ENCODE measurements at regions not wholly inside any gene's neighbourhood (a gene's known extent, or its start where the extent isn't known, plus 50 kb on each side); places are given as distances from the start of the nearest gene placed in this dataset.

DNA sequence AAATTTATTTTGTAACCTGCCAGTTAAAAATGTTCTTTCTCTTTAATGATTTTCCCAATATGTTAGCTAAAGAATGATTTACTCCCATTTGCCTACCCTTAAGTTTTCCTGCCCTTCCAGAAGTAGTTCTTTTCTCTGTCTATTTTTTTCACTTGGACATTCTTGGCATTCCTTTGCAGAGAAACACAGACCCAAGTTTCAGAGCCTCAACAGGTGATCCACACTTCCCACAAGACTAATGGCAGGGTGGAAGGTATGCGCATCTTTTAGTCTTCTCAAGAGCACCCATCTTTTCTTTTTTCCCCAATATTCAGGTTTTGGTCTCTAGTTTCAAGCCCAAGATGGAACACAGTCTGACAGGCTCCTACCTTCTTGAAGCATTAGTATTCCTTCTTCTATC, 420.7 kb downstream of the ADAMTS20 start:
- no peak for DNase-seq (ENCODE audit: low read depth)
- H3K4me3 ChIP-seq (ENCODE audit: low read depth, low read length) = no peak overlapping the region

DNA sequence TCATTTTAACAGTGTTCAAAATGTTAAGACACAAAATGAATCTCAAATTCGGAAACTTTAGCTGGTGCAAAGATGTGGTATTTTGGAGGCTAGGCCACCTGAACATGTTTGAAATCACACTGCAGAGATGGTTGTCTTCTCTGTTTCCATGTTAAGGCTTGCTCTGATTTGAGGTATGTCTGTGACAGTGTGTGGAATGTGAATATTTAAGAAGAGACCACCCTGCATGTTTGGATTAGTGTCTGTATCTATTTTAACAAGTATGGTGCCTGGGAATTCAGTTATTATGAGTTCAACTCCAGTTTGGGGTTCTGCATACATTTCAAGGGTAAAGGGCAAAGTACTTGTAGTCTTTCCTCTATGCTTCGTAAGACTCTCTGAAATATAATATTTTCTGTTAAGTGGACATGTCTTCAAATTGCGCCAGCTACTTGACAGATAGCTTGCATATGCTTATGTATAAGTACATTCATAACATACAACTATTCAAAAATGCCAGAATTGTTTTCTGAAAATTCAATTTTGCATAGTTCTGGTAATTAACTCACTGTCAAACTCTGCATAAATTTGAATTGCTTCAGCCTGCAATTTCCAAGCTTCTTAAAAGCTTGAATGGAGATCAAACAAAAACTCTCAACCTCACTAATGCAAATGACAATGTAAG, 424.0 kb downstream of the ADAMTS20 start:
- DNase-seq (ENCODE audit: low read depth) = no peak
- no peak overlapping the region for H3K4me3 ChIP-seq (ENCODE audit: low read depth, low read length)

DNA sequence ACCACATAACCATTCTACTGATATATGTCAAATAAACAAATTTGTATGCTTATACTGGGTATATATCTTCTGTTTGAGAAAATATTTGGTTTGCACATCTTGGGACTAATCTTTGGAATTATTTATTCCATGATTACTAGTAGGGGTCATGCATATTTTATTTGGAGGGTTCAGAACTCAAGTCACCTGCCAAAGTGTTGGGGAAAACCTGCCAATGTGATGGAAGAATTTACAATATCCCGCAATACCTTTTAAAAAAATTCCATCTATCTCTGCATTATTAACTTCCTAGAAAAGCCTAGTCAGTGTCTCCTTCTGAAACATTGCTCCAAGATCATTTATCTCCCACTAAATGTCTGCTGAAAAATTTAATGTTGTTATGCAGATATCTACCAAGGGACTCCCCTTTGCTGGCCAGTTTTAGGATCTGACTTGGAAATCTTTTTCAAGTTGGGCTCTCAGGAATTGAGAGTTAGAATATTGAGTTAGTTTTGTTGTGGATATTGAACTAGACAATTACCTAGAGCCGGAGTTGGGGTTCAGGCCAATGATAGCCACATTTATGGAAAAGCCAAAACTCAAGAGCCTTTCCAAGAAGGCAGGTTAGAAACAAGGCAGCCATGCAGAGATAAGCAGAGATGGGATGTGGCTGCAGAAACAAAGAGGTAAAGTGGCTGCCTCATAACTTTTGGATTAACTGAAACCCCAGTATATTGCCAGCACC, 425.2 kb downstream of the ADAMTS20 start:
- DNase-seq (ENCODE audit: low read depth) = no peak
- H3K4me3 ChIP-seq (ENCODE audit: low read depth, low read length) = no peak overlapping the region

DNA sequence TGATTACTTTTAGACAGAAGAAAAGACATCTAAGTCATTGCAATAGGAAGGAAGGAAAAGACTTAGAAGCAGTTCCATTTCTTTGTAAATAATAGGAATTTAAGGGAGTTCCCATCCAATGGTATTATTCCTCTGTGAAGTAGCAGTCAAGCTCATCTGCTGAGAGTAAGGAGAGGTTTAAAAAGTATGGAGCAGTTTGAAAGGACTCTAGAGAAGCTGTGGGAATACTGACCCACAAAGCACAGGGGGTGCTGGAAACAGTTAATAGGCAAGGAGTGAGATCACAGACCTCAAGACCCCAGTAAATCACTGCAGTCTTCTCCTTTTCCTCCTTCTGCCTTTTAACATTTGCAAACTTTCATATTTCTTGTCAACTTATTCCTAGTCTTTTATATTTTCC, 428.5 kb downstream of the ADAMTS20 start:
- H3K4me3 ChIP-seq (ENCODE audit: low read depth, low read length) = no peak overlapping the region
- DNase-seq (ENCODE audit: low read depth) = no peak

DNA sequence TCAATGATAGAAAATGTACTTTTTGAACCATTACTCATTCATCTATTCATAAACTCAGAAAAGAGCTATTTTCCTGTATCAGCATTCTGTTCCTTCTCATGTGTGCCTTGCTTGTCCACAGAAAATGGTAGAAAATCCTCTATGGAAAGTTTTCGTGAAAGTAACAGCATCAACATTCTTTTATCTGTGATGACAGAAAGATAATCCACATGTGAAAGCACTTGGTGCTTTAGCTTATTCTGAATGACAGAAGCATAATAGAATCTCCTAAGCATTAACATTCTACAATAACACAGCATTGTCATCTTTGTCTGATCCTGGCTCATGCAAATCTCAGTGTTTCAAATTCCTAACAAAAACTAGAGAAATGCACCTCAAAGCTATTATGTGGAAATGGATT, 431.9 kb downstream of the ADAMTS20 start:
- no peak overlapping the region for H3K4me3 ChIP-seq (ENCODE audit: low read depth, low read length)
- no peak for DNase-seq (ENCODE audit: low read depth)

DNA sequence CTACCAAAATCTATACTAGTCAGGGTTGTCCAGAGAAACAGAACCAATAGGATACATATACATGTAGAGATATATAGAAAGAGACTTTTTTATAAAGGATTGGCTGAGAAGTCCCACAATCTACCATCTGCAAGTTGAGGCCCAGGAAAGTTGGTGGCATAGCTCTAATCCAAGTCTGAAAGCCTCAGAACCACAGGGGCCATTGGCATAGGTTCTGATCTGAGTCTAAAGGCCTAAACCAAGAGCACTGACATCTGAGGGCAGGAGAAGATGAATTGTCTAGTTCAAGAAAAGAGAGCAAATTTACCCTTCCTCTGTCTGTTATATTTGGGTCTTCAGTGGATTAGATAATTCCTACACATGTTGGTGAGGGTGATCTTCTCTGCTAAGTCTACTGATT, 433.1 kb downstream of the ADAMTS20 start:
- H3K4me3 ChIP-seq (ENCODE audit: low read depth, low read length) = no peak overlapping the region
- no peak for DNase-seq (ENCODE audit: low read depth)

DNA sequence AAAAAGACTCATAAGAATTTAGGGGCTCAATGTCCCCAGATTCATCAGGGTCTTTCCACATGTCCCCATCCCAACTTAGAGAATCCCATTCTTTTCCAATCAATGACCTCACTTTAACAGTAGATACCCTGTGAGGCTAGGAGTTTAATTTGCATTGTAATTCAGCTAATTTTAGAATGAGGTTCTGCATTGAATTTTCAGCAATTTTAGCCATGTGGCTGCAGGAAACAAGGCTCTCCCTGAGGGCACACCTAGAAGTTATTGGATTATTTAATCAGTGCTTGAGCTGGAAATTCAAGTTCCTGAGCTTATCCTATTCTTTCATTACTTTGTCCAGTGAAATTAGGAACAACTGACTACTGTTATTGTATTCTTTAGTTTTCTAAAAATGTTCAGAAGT, 433.8 kb downstream of the ADAMTS20 start:
- DNase-seq (ENCODE audit: low read depth) = no peak
- H3K4me3 ChIP-seq (ENCODE audit: low read depth, low read length) = no peak overlapping the region

DNA sequence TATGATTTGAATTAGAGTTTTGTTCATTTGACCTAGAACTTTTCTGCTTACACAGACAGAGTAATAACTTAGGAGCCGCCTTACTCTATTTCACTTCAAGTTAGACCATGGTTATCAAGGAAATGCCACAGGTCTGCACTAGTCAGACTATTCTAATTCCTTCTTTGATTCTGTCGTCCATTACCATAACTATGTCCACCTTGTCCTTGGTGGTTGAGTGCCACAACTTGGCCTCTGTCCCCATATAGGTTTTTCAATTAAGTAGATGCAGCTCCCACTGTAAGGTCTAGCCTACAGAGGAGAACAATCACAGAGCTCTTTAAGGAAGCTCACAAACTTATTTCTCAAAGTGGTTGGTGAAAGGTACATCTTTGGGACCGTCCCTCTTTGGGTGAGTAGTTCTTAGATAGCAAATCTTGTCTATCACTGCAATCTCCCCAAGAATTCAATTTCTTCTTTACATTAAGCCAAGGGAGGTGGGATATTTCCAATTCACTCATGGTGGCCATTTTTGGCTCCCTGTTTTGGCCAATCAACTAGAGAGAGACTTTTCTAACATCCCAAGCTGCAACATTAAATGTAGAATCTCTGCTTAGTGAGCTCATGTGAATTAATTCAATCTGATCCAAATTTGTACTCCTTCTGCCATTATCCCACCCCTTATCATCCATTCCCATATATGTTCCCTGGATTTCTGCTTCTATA, 434.6 kb downstream of the ADAMTS20 start:
- DNase-seq (ENCODE audit: low read depth) = no peak
- no peak overlapping the region for H3K4me3 ChIP-seq (ENCODE audit: low read depth, low read length)

DNA sequence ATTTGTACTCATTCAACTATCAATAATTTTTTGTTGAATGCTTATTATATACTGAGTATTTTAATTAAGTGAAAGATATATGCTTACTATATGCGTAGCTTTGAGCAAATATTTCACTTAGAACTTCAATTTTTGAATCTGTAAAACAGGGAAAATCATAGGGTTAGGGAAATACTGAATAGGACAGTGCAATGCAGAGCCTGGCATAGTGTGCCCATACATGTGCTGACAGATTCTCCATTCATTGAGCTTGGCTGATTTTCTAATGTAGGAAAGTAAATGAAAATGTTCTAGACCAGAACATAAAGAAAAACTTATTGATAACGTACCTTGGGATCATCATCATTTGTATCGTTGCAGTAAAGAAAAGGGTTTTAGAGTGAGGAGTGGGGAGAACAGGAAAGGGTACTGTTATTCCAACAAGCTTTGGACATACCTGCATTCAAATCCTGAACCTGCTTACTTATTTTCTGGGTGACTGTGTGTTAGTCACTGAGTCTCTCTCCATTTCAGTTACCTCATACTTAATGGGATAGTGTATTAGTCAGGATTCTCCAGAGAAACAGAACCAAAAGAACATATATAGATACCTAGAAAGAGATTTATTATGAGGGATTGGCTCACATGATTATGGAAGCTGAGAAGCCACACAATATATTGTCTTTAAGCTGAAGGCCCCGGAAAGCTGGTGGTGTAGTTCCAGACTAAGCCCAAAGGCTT, 436.4 kb downstream of the ADAMTS20 start:
- DNase-seq (ENCODE audit: low read depth) = no peak
- no peak overlapping the region for H3K4me3 ChIP-seq (ENCODE audit: low read depth, low read length)

DNA sequence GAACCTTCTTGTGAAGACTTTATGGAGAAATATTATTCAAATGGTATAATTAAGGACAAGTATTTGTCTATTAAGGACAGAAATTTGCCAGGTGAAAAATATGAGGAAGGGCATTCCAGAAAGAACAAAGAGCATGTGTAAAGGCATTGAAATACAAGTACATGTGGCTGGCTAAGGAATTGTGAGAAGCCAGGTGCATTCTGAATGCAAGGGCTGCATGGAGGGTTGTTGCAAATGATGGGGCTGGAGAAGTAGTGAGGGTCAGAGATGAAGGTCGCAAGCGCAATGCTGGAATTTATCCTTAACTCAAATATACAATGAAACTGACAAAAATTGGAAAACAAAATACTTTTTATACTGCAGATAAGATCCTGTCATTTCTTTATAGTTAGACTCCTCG, 437.7 kb downstream of the ADAMTS20 start:
- no peak overlapping the region for H3K4me3 ChIP-seq (ENCODE audit: low read depth, low read length)
- no peak for DNase-seq (ENCODE audit: low read depth)

DNA sequence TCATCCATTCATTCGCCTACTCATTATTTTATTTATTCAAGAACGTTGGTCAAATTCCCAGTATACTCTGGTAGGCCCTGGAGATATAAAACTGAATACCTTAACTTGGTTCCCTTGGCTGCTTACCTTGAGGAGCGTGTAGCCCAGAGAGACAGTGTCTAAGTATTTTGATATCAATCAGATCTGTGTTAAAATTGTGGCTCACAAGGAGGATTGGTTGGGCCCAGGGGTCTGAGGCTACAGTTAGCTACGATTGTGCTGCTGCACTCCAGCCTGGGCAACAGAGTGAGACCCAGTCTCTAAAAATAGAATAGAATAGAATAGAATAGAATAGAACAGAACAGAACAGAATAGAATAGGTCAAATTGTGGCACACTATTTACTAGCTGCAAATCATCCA, 438.4 kb downstream of the ADAMTS20 start:
- DNase-seq (ENCODE audit: low read depth) = no peak
- no peak overlapping the region for H3K4me3 ChIP-seq (ENCODE audit: low read depth, low read length)

DNA sequence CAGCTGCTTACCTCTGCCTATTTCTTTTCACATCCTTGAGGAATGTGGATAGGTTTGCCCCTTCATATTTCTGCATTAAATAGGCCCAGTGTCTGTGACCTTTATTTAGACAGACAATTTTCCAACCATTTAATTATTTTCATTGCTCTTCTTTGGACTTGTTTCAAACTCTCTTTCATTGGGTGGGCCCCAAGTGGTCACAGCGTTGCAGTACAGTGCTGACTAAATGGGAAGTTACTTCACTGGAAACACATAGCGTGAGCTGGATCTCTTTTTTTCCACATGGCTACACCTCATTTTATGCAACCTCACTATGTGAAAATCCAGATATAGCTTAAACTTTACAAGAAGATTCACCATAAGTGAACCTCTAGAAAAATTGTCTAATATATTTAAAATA, 438.9 kb downstream of the ADAMTS20 start:
- DNase-seq (ENCODE audit: low read depth) = peak; percentile 40
- no peak overlapping the region for H3K4me3 ChIP-seq (ENCODE audit: low read depth, low read length)

DNA sequence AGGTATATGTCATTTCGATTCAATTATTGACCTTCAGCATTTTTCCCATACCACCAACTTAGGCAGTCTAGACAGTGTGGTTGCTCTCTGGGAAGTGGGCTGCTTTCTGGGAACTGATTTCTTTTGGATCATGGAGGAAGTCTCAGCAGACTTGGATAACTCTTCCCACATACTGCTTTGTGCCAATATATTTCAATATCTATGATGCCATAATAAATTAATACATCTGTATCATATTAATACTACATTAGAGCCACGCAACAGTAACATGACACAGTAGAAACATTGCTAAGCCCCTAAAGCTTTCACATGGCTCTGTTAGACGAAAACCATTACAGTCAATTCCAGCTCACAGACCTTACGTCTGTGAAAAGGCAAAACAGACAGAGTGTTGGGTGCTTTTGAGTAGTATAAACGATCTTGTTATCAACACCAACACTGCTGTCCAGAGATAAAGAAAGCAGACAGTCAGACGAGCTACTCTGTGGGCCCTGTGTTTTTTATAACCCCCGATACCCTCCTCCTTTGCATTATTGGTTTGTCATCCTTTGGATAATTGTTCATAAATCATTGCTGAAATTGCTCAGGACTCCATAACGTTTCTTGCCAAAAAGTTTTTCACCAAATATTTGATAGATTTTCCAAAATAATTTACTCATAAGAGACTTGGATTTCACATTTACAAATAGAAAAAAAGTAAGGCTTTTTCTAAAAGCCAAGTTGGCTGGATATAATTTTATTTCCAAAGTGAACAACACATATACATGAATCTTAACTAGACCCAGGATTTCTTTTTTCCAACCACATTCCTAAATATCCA, 439.7 kb downstream of the ADAMTS20 start:
- H3K4me3 ChIP-seq (ENCODE audit: low read depth, low read length) = no peak overlapping the region
- no peak for DNase-seq (ENCODE audit: low read depth)

DNA sequence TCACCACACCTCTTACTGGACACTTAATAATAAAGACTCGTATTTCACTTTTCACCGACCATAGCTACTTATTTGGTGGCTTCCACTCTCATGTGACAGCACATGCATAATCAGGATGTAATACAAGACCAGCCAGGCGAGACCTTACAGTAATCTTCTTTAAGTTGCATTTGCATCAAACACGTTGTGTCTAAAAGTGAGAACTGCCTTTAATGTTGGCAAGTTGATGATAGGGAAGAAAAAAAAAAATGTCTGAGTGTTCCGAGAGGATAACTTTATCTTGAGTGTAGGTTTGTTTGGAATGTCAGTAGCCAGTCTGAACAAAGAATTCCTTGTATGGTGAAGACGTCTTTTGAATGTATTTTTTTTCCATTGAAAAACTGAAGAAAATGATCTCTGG, 440.4 kb downstream of the ADAMTS20 start:
- DNase-seq (ENCODE audit: low read depth) = no peak
- no peak overlapping the region for H3K4me3 ChIP-seq (ENCODE audit: low read depth, low read length)

DNA sequence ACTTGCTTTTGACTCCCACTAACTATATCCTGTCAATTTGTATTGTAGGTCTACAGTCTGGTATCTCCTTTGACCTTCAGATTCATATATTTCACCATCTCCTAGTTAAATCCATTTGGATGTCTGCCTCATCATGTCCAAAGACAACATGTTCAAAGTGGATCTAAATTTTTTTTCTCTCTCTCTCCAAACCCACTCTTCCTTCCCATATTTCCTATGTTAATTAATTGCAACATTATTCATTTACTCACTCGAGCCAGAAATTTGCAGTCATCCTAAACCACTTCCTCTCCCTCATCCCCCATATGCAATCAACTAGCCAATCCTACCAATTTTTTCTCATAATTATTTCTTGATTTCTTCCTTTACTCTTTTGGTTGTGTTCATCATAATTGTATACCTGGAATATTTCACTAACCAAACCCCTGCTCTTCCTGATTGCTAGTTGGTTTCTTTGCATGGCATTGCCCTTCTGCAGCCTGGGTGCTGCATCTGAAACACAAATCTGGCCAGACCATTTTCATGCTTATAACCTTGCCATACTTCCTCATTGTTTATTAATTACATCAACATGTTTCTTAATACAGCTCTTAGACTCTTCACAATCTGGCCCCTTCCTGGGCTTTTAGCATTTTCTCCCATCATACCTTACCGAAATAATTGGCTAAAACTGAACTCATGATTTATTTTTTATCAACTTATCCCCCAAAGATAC, 442.2 kb downstream of the ADAMTS20 start:
- DNase-seq (ENCODE audit: low read depth) = no peak
- no peak overlapping the region for H3K4me3 ChIP-seq (ENCODE audit: low read depth, low read length)

DNA sequence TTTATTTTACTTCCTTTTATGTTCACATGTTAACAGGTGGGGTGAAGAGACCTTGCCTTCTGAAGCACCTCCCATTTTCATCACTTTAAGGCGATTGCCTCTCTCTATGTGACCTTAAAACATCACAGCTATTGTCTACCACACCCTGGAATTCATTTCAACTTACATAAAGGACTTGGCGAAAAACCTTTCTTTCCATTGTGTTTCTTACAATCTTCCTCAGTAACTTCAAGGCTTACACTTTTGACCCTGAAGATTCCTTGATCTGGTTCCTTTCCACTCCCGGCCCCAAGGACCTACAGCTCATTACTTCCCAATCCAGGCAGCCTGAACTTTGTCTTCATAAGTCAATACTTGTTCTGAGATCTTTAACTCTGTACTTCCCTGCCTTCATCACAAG, 443.3 kb downstream of the ADAMTS20 start:
- no peak for DNase-seq (ENCODE audit: low read depth)

DNA sequence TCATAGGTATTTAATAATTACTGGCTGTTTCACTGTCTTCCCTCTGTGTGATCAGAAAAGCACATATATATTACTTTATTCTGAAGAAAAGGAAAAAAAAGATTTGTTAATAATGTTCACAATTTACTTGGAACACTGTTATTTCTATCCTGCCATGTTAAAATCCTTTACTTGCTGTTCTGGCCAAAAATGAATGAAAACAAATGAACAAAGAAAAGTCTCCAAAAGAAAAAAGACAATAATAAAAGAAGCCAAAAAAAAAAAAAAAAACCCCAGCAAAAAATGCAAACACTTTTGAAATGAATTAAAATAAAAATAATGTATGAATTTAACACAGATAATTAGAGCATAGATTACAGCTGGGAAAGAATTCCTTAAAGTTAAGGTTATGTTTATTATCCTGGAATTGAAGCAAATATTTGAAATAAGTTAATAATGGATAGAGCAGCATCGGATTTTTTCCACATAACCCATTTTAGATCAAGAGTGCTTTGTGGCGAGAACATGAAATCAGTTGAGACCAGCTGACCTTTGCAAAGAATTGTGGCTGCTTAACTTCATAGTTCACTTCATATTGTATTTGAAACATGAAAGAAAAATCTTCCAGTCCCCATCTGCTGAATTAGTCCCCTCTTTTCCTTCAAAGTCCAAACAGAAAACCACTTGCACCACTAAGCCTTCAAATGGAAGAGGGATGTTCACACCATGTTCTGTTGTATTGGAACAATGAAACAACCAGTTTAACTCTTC, 444.8 kb downstream of the ADAMTS20 start:
- no peak overlapping the region for H3K4me3 ChIP-seq (ENCODE audit: low read depth, low read length)
- no peak for DNase-seq (ENCODE audit: low read depth)

More for the DNA sequence above, 443.3 kb downstream of the ADAMTS20 start:
- H3K4me3 ChIP-seq (ENCODE audit: low read depth, low read length) = no peak overlapping the region

DNA sequence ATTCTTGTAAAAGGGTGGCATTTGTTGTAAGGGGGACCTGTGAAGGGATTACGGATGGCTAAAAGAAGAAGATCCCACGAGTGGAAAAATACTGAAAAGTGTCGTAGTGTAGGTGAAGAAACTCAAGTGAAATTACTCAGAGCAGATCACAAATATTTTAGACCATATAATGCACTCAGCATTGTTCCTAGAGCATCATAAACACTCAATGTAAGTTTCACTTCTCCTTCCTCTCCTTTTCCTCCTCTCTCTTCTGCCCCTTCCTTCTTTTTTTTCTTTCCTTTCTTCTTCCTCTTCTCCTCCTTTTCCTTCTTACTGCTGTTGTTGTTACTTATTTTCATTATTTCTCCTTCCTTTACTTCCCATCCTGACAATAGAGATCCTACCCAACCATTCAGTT, 445.6 kb downstream of the ADAMTS20 start:
- DNase-seq (ENCODE audit: low read depth) = no peak
- H3K4me3 ChIP-seq (ENCODE audit: low read depth, low read length) = no peak overlapping the region
